ENCODE measurements at regions not wholly inside any gene's neighbourhood (a gene's known extent, or its start where the extent isn't known, plus 50 kb on each side); places are given as distances from the start of the nearest gene placed in this dataset.

DNA sequence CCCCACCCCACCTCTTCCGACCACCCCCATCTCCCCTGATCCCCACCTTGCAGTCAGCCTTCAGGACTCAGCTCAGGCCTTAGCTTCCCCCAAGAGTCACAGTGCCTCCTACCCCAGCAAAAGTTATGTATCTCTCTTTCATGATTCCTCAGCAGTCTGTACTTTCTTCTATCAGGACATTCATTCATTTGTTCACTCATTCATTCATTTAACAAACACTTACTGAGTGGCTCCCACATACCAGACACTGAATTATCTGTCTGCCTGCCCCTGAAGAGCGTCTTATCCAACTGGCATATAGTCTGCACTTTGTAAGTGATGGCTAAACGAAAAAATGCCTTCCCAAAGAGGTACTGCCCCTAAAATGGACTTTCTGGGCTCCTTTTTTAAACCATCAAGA is 114.4 kb upstream of the SLC35F3 start:
- Histone ChIP-seq H4K20me1 (ENCODE audit: insufficient read depth) (no peaks in the 10 kb centered on the region), H3K4me2 (no peak overlapping the region), H3K27ac (no peak overlapping the region), H3K27me3 (ENCODE audit: insufficient read depth, low read depth) (no peaks in the 10 kb centered on the region), H2AFZ (ENCODE audit: low read depth) (no peak overlapping the region), H3K9ac (no peak overlapping the region), H3K36me3 (ENCODE audit: insufficient read depth) (no peaks in the 10 kb centered on the region), H3K4me3 (IDR thresholded peaks at IDR 0.05; ENCODE audit: insufficient read depth, low read depth, low read length) (no peak overlapping the region), H3K79me2 (ENCODE audit: insufficient read depth, low read depth) (no peaks in the 10 kb centered on the region), H3K4me1 (ENCODE audit: low read depth, poor library complexity, severe bottlenecking) (no peaks in the 10 kb centered on the region)
- TF ChIP-seq, protein P1, sequence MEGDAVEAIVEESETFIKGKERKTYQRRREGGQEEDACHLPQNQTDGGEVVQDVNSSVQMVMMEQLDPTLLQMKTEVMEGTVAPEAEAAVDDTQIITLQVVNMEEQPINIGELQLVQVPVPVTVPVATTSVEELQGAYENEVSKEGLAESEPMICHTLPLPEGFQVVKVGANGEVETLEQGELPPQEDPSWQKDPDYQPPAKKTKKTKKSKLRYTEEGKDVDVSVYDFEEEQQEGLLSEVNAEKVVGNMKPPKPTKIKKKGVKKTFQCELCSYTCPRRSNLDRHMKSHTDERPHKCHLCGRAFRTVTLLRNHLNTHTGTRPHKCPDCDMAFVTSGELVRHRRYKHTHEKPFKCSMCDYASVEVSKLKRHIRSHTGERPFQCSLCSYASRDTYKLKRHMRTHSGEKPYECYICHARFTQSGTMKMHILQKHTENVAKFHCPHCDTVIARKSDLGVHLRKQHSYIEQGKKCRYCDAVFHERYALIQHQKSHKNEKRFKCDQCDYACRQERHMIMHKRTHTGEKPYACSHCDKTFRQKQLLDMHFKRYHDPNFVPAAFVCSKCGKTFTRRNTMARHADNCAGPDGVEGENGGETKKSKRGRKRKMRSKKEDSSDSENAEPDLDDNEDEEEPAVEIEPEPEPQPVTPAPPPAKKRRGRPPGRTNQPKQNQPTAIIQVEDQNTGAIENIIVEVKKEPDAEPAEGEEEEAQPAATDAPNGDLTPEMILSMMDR (conservative IDR thresholded peaks at IDR 0.05; ENCODE audit: low read depth, low read length): no peak

DNA sequence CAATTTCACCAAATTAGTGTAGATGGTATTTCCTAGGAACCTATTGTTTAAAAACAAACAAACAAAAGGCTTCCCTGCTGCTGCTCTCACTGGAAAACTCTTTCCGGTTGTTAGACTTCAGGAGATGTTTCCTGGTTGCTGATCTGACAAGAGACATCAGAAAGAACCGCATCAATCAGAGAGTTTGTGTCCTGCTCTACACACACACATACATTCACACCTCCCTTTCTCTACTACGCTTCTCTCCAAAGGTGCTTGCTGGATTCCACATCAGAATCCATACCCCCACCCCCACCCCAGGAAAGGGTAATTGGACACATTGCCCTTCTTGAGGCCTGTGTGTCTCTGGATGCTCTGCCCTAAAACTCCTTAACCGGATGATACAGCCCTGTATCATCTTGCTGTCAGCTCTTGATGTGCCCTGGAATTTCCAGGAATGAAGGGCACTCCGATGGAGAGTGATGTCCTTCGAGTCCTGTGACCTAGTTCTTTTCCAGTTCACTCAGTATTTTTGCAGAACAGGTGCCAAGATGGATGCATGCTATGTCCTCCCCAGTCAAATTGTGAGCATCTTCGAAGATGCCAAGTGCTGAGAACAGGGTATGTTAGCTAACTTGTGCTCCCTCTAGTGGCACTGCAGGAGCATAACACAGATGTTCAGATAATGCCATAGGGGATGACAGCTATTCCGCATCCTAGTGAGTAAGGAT is 113.7 kb upstream of the SLC35F3 start:
- Histone ChIP-seq H3K4me3 (IDR thresholded peaks at IDR 0.05; ENCODE audit: insufficient read depth, low read depth, low read length) (no peak overlapping the region), H3K4me1 (ENCODE audit: low read depth, poor library complexity, severe bottlenecking) (no peaks in the 10 kb centered on the region), H2AFZ (ENCODE audit: low read depth) (0 out of 2 replicates have a peak overlapping the region, but pooled peaks have one; percentile 11), H4K20me1 (ENCODE audit: insufficient read depth) (no peaks in the 10 kb centered on the region), H3K27me3 (ENCODE audit: insufficient read depth, low read depth) (no peaks in the 10 kb centered on the region), H3K36me3 (ENCODE audit: insufficient read depth) (no peaks in the 10 kb centered on the region), H3K9ac (no peak overlapping the region), H3K79me2 (ENCODE audit: insufficient read depth, low read depth) (no peaks in the 10 kb centered on the region), H3K27ac (no peak overlapping the region), H3K4me2 (no peak overlapping the region)
- TF ChIP-seq, protein P1 (conservative IDR thresholded peaks at IDR 0.05; ENCODE audit: low read depth, low read length): peak; percentile 98

DNA sequence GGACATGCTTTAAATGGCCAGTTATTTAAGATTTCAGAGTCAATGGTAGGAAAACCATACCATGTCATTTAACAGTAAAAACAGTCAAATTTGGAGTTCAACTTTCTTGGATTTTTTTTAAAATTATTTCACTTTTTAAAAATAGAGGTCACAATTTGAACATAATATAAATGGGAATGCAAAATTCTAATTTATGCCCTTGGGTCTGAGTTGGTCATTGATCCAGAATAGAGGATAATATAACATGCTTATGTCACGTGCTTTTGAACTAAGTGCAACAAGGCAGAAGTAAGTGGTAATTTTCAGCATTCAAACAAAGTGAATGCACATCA is 113.1 kb upstream of the SLC35F3 start:
- H3K4me2 ChIP-seq: no peak overlapping the region
- TF ChIP-seq, protein P1 (conservative IDR thresholded peaks at IDR 0.05; ENCODE audit: low read depth, low read length): peak; percentile 54; the same call in 1 of the 2 replicates
- no peaks in the 10 kb centered on the region for H3K4me1 ChIP-seq (ENCODE audit: low read depth, poor library complexity, severe bottlenecking)
- H3K79me2 ChIP-seq (ENCODE audit: insufficient read depth, low read depth): no peaks in the 10 kb centered on the region
- H3K9ac ChIP-seq: no peak overlapping the region
- H3K36me3 ChIP-seq (ENCODE audit: insufficient read depth): no peaks in the 10 kb centered on the region
- H3K27ac ChIP-seq: no peak overlapping the region
- no peak overlapping the region for H3K4me3 ChIP-seq (IDR thresholded peaks at IDR 0.05; ENCODE audit: insufficient read depth, low read depth, low read length)
- no peaks in the 10 kb centered on the region for H3K27me3 ChIP-seq (ENCODE audit: insufficient read depth, low read depth)
- no peaks in the 10 kb centered on the region for H4K20me1 ChIP-seq (ENCODE audit: insufficient read depth)
- H2AFZ ChIP-seq (ENCODE audit: low read depth): no peak overlapping the region

DNA sequence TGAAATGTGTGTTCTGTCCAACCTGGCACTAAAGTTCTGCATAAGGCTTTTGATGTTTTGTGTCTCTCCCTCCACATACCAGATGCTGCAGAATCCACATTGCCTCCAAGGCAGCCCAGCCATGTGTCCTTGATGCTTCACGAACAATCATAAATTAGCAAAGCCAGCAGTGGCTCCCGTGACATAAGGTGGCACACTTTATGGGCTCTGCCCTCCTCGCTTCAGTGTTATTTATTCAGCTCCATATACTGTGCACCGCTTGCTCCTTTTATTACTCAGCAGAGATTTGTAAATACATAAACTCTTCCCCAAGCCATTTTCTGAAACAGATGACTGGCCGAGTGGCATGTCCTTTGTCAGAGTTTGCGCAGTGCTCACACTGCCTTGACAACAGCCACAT is 112.8 kb upstream of the SLC35F3 start:
- no peak overlapping the region for H3K9ac ChIP-seq
- H3K4me3 ChIP-seq (IDR thresholded peaks at IDR 0.05; ENCODE audit: insufficient read depth, low read depth, low read length): no peak overlapping the region
- H3K79me2 ChIP-seq (ENCODE audit: insufficient read depth, low read depth): no peaks in the 10 kb centered on the region
- H3K36me3 ChIP-seq (ENCODE audit: insufficient read depth): no peaks in the 10 kb centered on the region
- H4K20me1 ChIP-seq (ENCODE audit: insufficient read depth): no peaks in the 10 kb centered on the region
- TF ChIP-seq, protein P1 (conservative IDR thresholded peaks at IDR 0.05; ENCODE audit: low read depth, low read length): no peak
- no peaks in the 10 kb centered on the region for H3K27me3 ChIP-seq (ENCODE audit: insufficient read depth, low read depth)
- no peaks in the 10 kb centered on the region for H3K4me1 ChIP-seq (ENCODE audit: low read depth, poor library complexity, severe bottlenecking)
- no peak overlapping the region for H3K27ac ChIP-seq
- H2AFZ ChIP-seq (ENCODE audit: low read depth): no peak overlapping the region
- H3K4me2 ChIP-seq: no peak overlapping the region

Measured in KMS-11 (cell line).